Right atrium auricular region (tissue), 2 donors: ENCODE measurements at regions not wholly inside any gene's neighbourhood (a gene's known extent, or its start where the extent isn't known, plus 50 kb on each side); places are given as distances from the start of the nearest gene placed in this dataset.

Experiments
- DNase-seq: peaks from one replicate; pipeline ENCODE4 v3.0.0-alpha.2; 2019; ENCODE audit warnings: low spot score
- H3K27ac ChIP-seq, 2 donors: fragments of 200-600 bp; sonication (generic); 1 replicate in 1 of 2; 2 replicates in 1 of 2; pipeline ENCODE4 v1.5.1; 2016 to 2019
- H3K27me3 ChIP-seq, 2 donors: fragments of 200-600 bp; sonication (generic); one replicate each; pipeline versions ENCODE4 v1.5.1 to v1.6.0; 2017 to 2019
- H3K36me3 ChIP-seq: fragments of 200-600 bp; sonication (generic); one replicate; pipeline ENCODE4 v1.5.1; 2016
- H3K4me1 ChIP-seq, 2 donors: fragments of 200-600 bp; sonication (generic); one replicate each; pipeline versions ENCODE4 v1.5.1 to v1.6.0; 2017 to 2019
- H3K4me3 ChIP-seq, 2 donors: fragments of 200-600 bp; sonication (generic); 1 replicate in 1 of 2; 2 replicates in 1 of 2; pipeline ENCODE4 v1.5.1; 2017 to 2019; ENCODE audit warnings: mild to moderate bottlenecking in 1 of 2, moderate library complexity in 1 of 2
- H3K9me3 ChIP-seq, 2 donors: fragments of 200-600 bp; sonication (generic); one replicate each; pipeline ENCODE4 v1.5.1; 2019
- CTCF ChIP-seq, 2 donors: fragments of 200-600 bp; sonication (generic); IDR thresholded peaks; one replicate each; pipeline ENCODE4 v1.5.1; 2019; ENCODE audit warnings: antibody characterized with exemption in 2 of 2

GRCh38 chr14:71550367-71550766 is 381.9 kb upstream of the RGS6 start:
- no peak for TF ChIP-seq CTCF (IDR thresholded peaks at IDR 0.05)
- Histone ChIP-seq H3K4me1 (no peaks in the 10 kb centered on the region), H3K36me3 (no peaks in the 10 kb centered on the region), H3K27me3 (no peaks in the 10 kb centered on the region), H3K9me3 (no peaks in the 10 kb centered on the region), H3K4me3 (no peak overlapping the region), H3K27ac (no peak overlapping the region)
- DNase-seq: no peak

GRCh38 chr14:71551291-71551950 is 380.8 kb upstream of the RGS6 start:
- no peak for TF ChIP-seq CTCF (IDR thresholded peaks at IDR 0.05)

GRCh38 chr14:71552809-71553208 is 379.4 kb upstream of the RGS6 start:
- Histone ChIP-seq H3K36me3 (no peaks in the 10 kb centered on the region), H3K27ac (no peak overlapping the region), H3K4me3 (no peak overlapping the region), H3K27me3 (no peaks in the 10 kb centered on the region), H3K9me3 (no peaks in the 10 kb centered on the region), H3K4me1 (no peaks in the 10 kb centered on the region)
- DNase-seq: no peak
- TF ChIP-seq CTCF (IDR thresholded peaks at IDR 0.05): no peak

More at GRCh38 chr14:71551291-71551950, 380.8 kb upstream of the RGS6 start:
- DNase-seq: no peak
- no peaks in the 10 kb centered on the region for H3K27me3 ChIP-seq
- H3K4me1 ChIP-seq: no peaks in the 10 kb centered on the region
- no peaks in the 10 kb centered on the region for H3K36me3 ChIP-seq
- H3K4me3 ChIP-seq: no peak overlapping the region
- no peak overlapping the region for H3K27ac ChIP-seq
- H3K9me3 ChIP-seq: no peaks in the 10 kb centered on the region

- no peak for TF ChIP-seq CTCF (IDR thresholded peaks at IDR 0.05)
- Histone ChIP-seq H3K4me1 (no peaks in the 10 kb centered on the region), H3K4me3 (no peak overlapping the region), H3K27ac (no peak overlapping the region), H3K9me3 (no peaks in the 10 kb centered on the region), H3K27me3 (no peaks in the 10 kb centered on the region), H3K36me3 (no peaks in the 10 kb centered on the region)
- DNase-seq: no peak
Observed at GRCh38 chr14:71553779-71554178, 378.4 kb upstream of the RGS6 start.

GRCh38 chr14:71554323-71554722 is 377.9 kb upstream of the RGS6 start:
- no peaks in the 10 kb centered on the region for H3K9me3 ChIP-seq
- H3K27me3 ChIP-seq: no peaks in the 10 kb centered on the region
- H3K4me1 ChIP-seq: no peaks in the 10 kb centered on the region
- no peaks in the 10 kb centered on the region for H3K36me3 ChIP-seq
- DNase-seq: no peak
- no peak overlapping the region for H3K27ac ChIP-seq
- TF ChIP-seq CTCF (IDR thresholded peaks at IDR 0.05): no peak
- no peak overlapping the region for H3K4me3 ChIP-seq
